ENCODE measurements at regions not wholly inside any gene's neighbourhood (a gene's known extent, or its start where the extent isn't known, plus 50 kb on each side); places are given as distances from the start of the nearest gene placed in this dataset.

- DNase-seq (no peak), ATAC-seq (no peak)
- Mint-ChIP-seq H3K27me3 (no peaks in the 10 kb centered on the region), H3K4me3 (no peak overlapping the region), H3K9me3 (ENCODE audit: low read depth) (no peaks in the 10 kb centered on the region), H3K27ac (no peak overlapping the region), H3K4me1 (no peaks in the 10 kb centered on the region), H3K36me3 (ENCODE audit: low read depth) (no peaks in the 10 kb centered on the region)
- POLR2A ChIA-PET, result no interaction called here
- CTCF ChIA-PET, result no interaction called here
- intact Hi-C loops (cut with DNase I, micrococcal nuclease), result no loop called here
Observed at GRCh38 chr7:84370114-84370513, 175.5 kb upstream of the SEMA3A start.

- H3K4me3 Mint-ChIP-seq, result no peak overlapping the region
- ChIA-PET CTCF (no interaction called here), POLR2A (no interaction called here)
- no peaks in the 10 kb centered on the region for H3K36me3 Mint-ChIP-seq (ENCODE audit: low read depth)
- intact Hi-C loops (cut with DNase I, micrococcal nuclease), result loop anchor here in 1 of 2 experiments (10.0 kb wide), 1 partner anchor 393 kb away; no protein-coding TSS in a partner anchor
- H3K9me3 Mint-ChIP-seq (ENCODE audit: low read depth), result no peaks in the 10 kb centered on the region
- no peak overlapping the region for H3K27ac Mint-ChIP-seq
- H3K4me1 Mint-ChIP-seq, result no peaks in the 10 kb centered on the region
- ATAC-seq (no peak), DNase-seq (no peak)
- no peaks in the 10 kb centered on the region for H3K27me3 Mint-ChIP-seq
Observed at GRCh38 chr7:84368122-84368521, 173.5 kb upstream of the SEMA3A start.

GRCh38 chr7:84364708-84365107, 170.1 kb upstream of the SEMA3A start:
- ChIA-PET POLR2A (no interaction called here), CTCF (interaction anchor here (0.6 kb wide), 1 partner anchor 59 kb away, joined by 5 read pairs; no protein-coding TSS in a partner anchor)
- H3K27me3 Mint-ChIP-seq, result peaks cover 2% of the 10 kb centered on the region
- intact Hi-C loops (cut with DNase I, micrococcal nuclease), result loop anchor here in 1 of 2 experiments (10.0 kb wide), 1 partner anchor 390 kb away; no protein-coding TSS in a partner anchor
- no peak for DNase-seq
- no peak for ATAC-seq
- no peaks in the 10 kb centered on the region for H3K4me1 Mint-ChIP-seq
- no peaks in the 10 kb centered on the region for H3K36me3 Mint-ChIP-seq (ENCODE audit: low read depth)
- no peaks in the 10 kb centered on the region for H3K9me3 Mint-ChIP-seq (ENCODE audit: low read depth)
- H3K4me3 Mint-ChIP-seq, result no peak overlapping the region
- H3K27ac Mint-ChIP-seq, result no peak overlapping the region

- ATAC-seq (no peak), DNase-seq (no peak)
- CTCF ChIA-PET, result no interaction called here
- peaks cover 2% of the 10 kb centered on the region for H3K27me3 Mint-ChIP-seq
- no peaks in the 10 kb centered on the region for H3K9me3 Mint-ChIP-seq (ENCODE audit: low read depth)
- POLR2A ChIA-PET, result no interaction called here
- no peaks in the 10 kb centered on the region for H3K4me1 Mint-ChIP-seq
- H3K4me3 Mint-ChIP-seq, result no peak overlapping the region
- H3K27ac Mint-ChIP-seq, result no peak overlapping the region
- intact Hi-C loops (cut with DNase I, micrococcal nuclease), result loop anchor here in 1 of 2 experiments (10.0 kb wide), 1 partner anchor 389 kb away; no protein-coding TSS in a partner anchor
- no peaks in the 10 kb centered on the region for H3K36me3 Mint-ChIP-seq (ENCODE audit: low read depth)
Observed at GRCh38 chr7:84363741-84364140, 169.2 kb upstream of the SEMA3A start.

GRCh38 chr7:84362828-84363227, 168.2 kb upstream of the SEMA3A start:
- peaks cover 2% of the 10 kb centered on the region for H3K27me3 Mint-ChIP-seq
- H3K9me3 Mint-ChIP-seq (ENCODE audit: low read depth), result peaks cover under 1% of the 10 kb centered on the region
- H3K36me3 Mint-ChIP-seq (ENCODE audit: low read depth), result no peaks in the 10 kb centered on the region
- H3K4me3 Mint-ChIP-seq, result no peak overlapping the region
- no peaks in the 10 kb centered on the region for H3K4me1 Mint-ChIP-seq
- ChIA-PET CTCF (no interaction called here), POLR2A (no interaction called here)
- DNase-seq (no peak), ATAC-seq (no peak)
- intact Hi-C loops (cut with DNase I, micrococcal nuclease), result loop anchor here in 1 of 2 experiments (10.0 kb wide), 1 partner anchor 388 kb away; no protein-coding TSS in a partner anchor
- no peak overlapping the region for H3K27ac Mint-ChIP-seq

- H3K9me3 Mint-ChIP-seq (ENCODE audit: low read depth), result peaks cover 2% of the 10 kb centered on the region
- intact Hi-C loops (cut with DNase I, micrococcal nuclease), result loop anchor here in 1 of 2 experiments (10.0 kb wide), 1 partner anchor 388 kb away; no protein-coding TSS in a partner anchor
- H3K36me3 Mint-ChIP-seq (ENCODE audit: low read depth), result no peaks in the 10 kb centered on the region
- H3K4me3 Mint-ChIP-seq, result no peak overlapping the region
- ChIA-PET POLR2A (no interaction called here), CTCF (no interaction called here)
- H3K27ac Mint-ChIP-seq, result no peak overlapping the region
- DNase-seq (no peak), ATAC-seq (no peak)
- no peaks in the 10 kb centered on the region for H3K4me1 Mint-ChIP-seq
- peaks cover 2% of the 10 kb centered on the region for H3K27me3 Mint-ChIP-seq
Observed at GRCh38 chr7:84362360-84362759, 167.8 kb upstream of the SEMA3A start.

- Mint-ChIP-seq H3K9me3 (ENCODE audit: low read depth) (peaks cover 2% of the 10 kb centered on the region), H3K27me3 (no peaks in the 10 kb centered on the region), H3K4me3 (no peak overlapping the region), H3K4me1 (no peaks in the 10 kb centered on the region), H3K27ac (no peak overlapping the region), H3K36me3 (ENCODE audit: low read depth) (no peaks in the 10 kb centered on the region)
- ATAC-seq, result no peak
- intact Hi-C loops (cut with DNase I, micrococcal nuclease), result no loop called here
- ChIA-PET POLR2A (no interaction called here), CTCF (no interaction called here)
- DNase-seq, result no peak
Observed at GRCh38 chr7:84354866-84355265, 160.3 kb upstream of the SEMA3A start.

- peaks cover 2% of the 10 kb centered on the region for H3K9me3 Mint-ChIP-seq (ENCODE audit: low read depth)
- no peaks in the 10 kb centered on the region for H3K27me3 Mint-ChIP-seq
- no peak overlapping the region for H3K4me3 Mint-ChIP-seq
- ChIA-PET CTCF (no interaction called here), POLR2A (no interaction called here)
- no peak overlapping the region for H3K27ac Mint-ChIP-seq
- intact Hi-C loops (cut with DNase I, micrococcal nuclease), result no loop called here
- no peaks in the 10 kb centered on the region for H3K36me3 Mint-ChIP-seq (ENCODE audit: low read depth)
- ATAC-seq, result no peak
- no peak for DNase-seq
- H3K4me1 Mint-ChIP-seq, result no peaks in the 10 kb centered on the region
Observed at GRCh38 chr7:84354030-84354429, 159.4 kb upstream of the SEMA3A start.

GRCh38 chr7:84339306-84339705, 144.7 kb upstream of the SEMA3A start:
- intact Hi-C loops (cut with DNase I, micrococcal nuclease), result no loop called here
- Mint-ChIP-seq H3K9me3 (ENCODE audit: low read depth) (no peaks in the 10 kb centered on the region), H3K27ac (no peak overlapping the region), H3K36me3 (ENCODE audit: low read depth) (no peaks in the 10 kb centered on the region), H3K27me3 (no peaks in the 10 kb centered on the region), H3K4me3 (no peak overlapping the region), H3K4me1 (no peaks in the 10 kb centered on the region)
- ChIA-PET POLR2A (no interaction called here), CTCF (interaction anchor here (1.1 kb wide), 1 partner anchor 36 kb away, joined by 3 read pairs; no protein-coding TSS in a partner anchor)
- DNase-seq (no peak), ATAC-seq (no peak)

GRCh38 chr7:84337429-84337828, 142.8 kb upstream of the SEMA3A start:
- Mint-ChIP-seq H3K27ac (no peak overlapping the region), H3K4me3 (no peak overlapping the region), H3K36me3 (ENCODE audit: low read depth) (no peaks in the 10 kb centered on the region), H3K9me3 (ENCODE audit: low read depth) (no peaks in the 10 kb centered on the region), H3K27me3 (no peaks in the 10 kb centered on the region), H3K4me1 (no peaks in the 10 kb centered on the region)
- ChIA-PET POLR2A (no interaction called here), CTCF (interaction anchor here (1.4 kb wide), 1 partner anchor 55 kb away, joined by 3 read pairs; no protein-coding TSS in a partner anchor)
- intact Hi-C loops (cut with DNase I, micrococcal nuclease), result no loop called here
- DNase-seq, result no peak
- ATAC-seq, result no peak

GRCh38 chr7:84336766-84337165, 142.2 kb upstream of the SEMA3A start:
- no peak for ATAC-seq
- Mint-ChIP-seq H3K36me3 (ENCODE audit: low read depth) (no peaks in the 10 kb centered on the region), H3K27me3 (no peaks in the 10 kb centered on the region), H3K27ac (no peak overlapping the region), H3K9me3 (ENCODE audit: low read depth) (no peaks in the 10 kb centered on the region), H3K4me1 (no peaks in the 10 kb centered on the region), H3K4me3 (no peak overlapping the region)
- DNase-seq, result no peak
- POLR2A ChIA-PET, result no interaction called here
- intact Hi-C loops (cut with DNase I, micrococcal nuclease), result no loop called here
- CTCF ChIA-PET, result interaction anchor here (1.4 kb wide), 1 partner anchor 55 kb away, joined by 3 read pairs; no protein-coding TSS in a partner anchor

- Mint-ChIP-seq H3K4me3 (no peak overlapping the region), H3K27ac (no peak overlapping the region), H3K27me3 (no peaks in the 10 kb centered on the region), H3K36me3 (ENCODE audit: low read depth) (no peaks in the 10 kb centered on the region), H3K4me1 (no peaks in the 10 kb centered on the region), H3K9me3 (ENCODE audit: low read depth) (no peaks in the 10 kb centered on the region)
- ATAC-seq (no peak), DNase-seq (no peak)
- intact Hi-C loops (cut with DNase I, micrococcal nuclease), result no loop called here
- CTCF ChIA-PET, result no interaction called here
- POLR2A ChIA-PET, result no interaction called here
Observed at GRCh38 chr7:84336303-84336702, 141.7 kb upstream of the SEMA3A start.

GRCh38 chr7:84331616-84332015, 137.0 kb upstream of the SEMA3A start:
- ChIA-PET CTCF (no interaction called here), POLR2A (no interaction called here)
- Mint-ChIP-seq H3K9me3 (ENCODE audit: low read depth) (no peaks in the 10 kb centered on the region), H3K27ac (no peak overlapping the region), H3K27me3 (no peaks in the 10 kb centered on the region), H3K4me3 (no peak overlapping the region), H3K4me1 (no peaks in the 10 kb centered on the region), H3K36me3 (ENCODE audit: low read depth) (no peaks in the 10 kb centered on the region)
- intact Hi-C loops (cut with DNase I, micrococcal nuclease), result no loop called here
- DNase-seq, result no peak
- ATAC-seq, result no peak
